ENCODE measurements at regions not wholly inside any gene's neighbourhood (a gene's known extent, or its start where the extent isn't known, plus 50 kb on each side); places are given as distances from the start of the nearest gene placed in this dataset.

- no peak overlapping the region for H3K9ac ChIP-seq (replicated peaks in 1 of 4; ENCODE audit: extremely low read depth in 1 of 4, low read depth in 3 of 4, low read length in 3 of 4)
- no peak overlapping the region; the same call in 1 of the 2 replicates for H3K18ac ChIP-seq (ENCODE audit: extremely low read depth, low read length)
- no peak overlapping the region for H4K5ac ChIP-seq (ENCODE audit: insufficient read length, low read depth, low read length)
- no peaks in the 10 kb centered on the region for H3K36me3 ChIP-seq (ENCODE audit: control insufficient read depth in 2 of 4, insufficient read depth in 4 of 4, low read length in 3 of 4)
- H3K4me1 ChIP-seq (replicated peaks in 1 of 4; ENCODE audit: control insufficient read depth in 3 of 4, insufficient read depth in 4 of 4, low read length in 3 of 4): peaks cover 0 to 4% (median 0%) of the 10 kb centered on the region in 4 experiments; a peak in 2 of 7 replicates
- 92% methylated on average over 3 of the region's 3 CpGs; no CpG with 5 or more reads in 1 of the 2 experiments for WGBS, 2 experiments (ENCODE audit: extremely low coverage in 1 of 2, insufficient coverage in 1 of 2, insufficient read length in 1 of 2, insufficient replicate concordance in 2 of 2, low coverage in 1 of 2, low lambda C conversion rate in 2 of 2, missing lambda C conversion rate in 1 of 2)
- no peak overlapping the region for H3K4ac ChIP-seq (replicated peaks; ENCODE audit: insufficient read length, low read depth, low read length)
- no peaks in the 10 kb centered on the region for H3K79me2 ChIP-seq (ENCODE audit: control insufficient read depth in 1 of 2, insufficient read depth in 2 of 2, low read length in 2 of 2)
- H2AFZ ChIP-seq (ENCODE audit: low read length): 0 out of 2 replicates have a peak overlapping the region, but pooled peaks have one; percentile 79
- no peak overlapping the region for H2BK15ac ChIP-seq (ENCODE audit: low read length)
- no peak overlapping the region for H2BK12ac ChIP-seq (ENCODE audit: low read depth, low read length)
- TF ChIP-seq ASH2L (IDR thresholded peaks at IDR 0.05; ENCODE audit: low read length) (no peak), POLR2A (IDR thresholded peaks at IDR 0.05; ENCODE audit: control extremely low read depth in 1 of 2, low read depth in 2 of 2, low read length in 2 of 2) (no peak), CTCF (IDR thresholded peaks at IDR 0.05; ENCODE audit: control extremely low read depth in 1 of 3, insufficient read depth in 1 of 3, low read depth in 1 of 3, low read length in 3 of 3) (peak; percentile 1 to 50 (median 32)), RAD21 (IDR thresholded peaks at IDR 0.05 in 1 of 2, conservative IDR thresholded peaks at IDR 0.05 in 1 of 2; ENCODE audit: low read depth in 2 of 2, low read length in 2 of 2) (peak; percentile 44 to 55)
- no peak overlapping the region for H2BK20ac ChIP-seq (ENCODE audit: low read length)
- no peak overlapping the region for H3K23ac ChIP-seq (ENCODE audit: insufficient read length)
- no peaks in the 10 kb centered on the region for H4K20me1 ChIP-seq (replicated peaks in 1 of 2; ENCODE audit: control insufficient read depth in 1 of 2, insufficient read depth in 2 of 2, low read length in 2 of 2)
- H2BK5ac ChIP-seq (ENCODE audit: low read depth, low read length): no peak overlapping the region; the same call in 1 of the 2 replicates
- no peak overlapping the region for H3K4me2 ChIP-seq (ENCODE audit: insufficient read depth in 1 of 2, low read depth in 2 of 2, low read length in 2 of 2)
- H2AK5ac ChIP-seq (ENCODE audit: low read depth, low read length): no peak overlapping the region
- DNase-seq (ENCODE audit: low read depth in 1 of 2, low spot score in 2 of 2) (no peak), FAIRE-seq (no peak)
- H3K56ac ChIP-seq (replicated peaks; ENCODE audit: insufficient read length, low read depth, low read length): no peak overlapping the region
- no peaks in the 10 kb centered on the region for H3K23me2 ChIP-seq (ENCODE audit: low read depth, low read length)
- H4K8ac ChIP-seq (ENCODE audit: extremely low read depth, insufficient read depth, low read length): no peak overlapping the region
- no peak overlapping the region for H3K27ac ChIP-seq (ENCODE audit: low read depth, low read length)
- POLR2A ChIA-PET (ENCODE audit: partially characterized antibody): no interaction called here
- no peak overlapping the region for H3K4me3 ChIP-seq (ENCODE audit: extremely low read depth in 1 of 4, insufficient read depth in 2 of 4, low read depth in 3 of 4, low read length in 4 of 4)
- no peak overlapping the region for H4K91ac ChIP-seq (replicated peaks; ENCODE audit: insufficient read length, low read length)
- H3K14ac ChIP-seq (ENCODE audit: insufficient read length): no peak overlapping the region
- CTCF ChIA-PET (ENCODE audit: partially characterized antibody): interaction anchor here (0.6 to 1.3 kb wide), 2 partner anchors 44 to 561 kb away, joined by 3 to 5 read pairs; no protein-coding TSS in a partner anchor
- H3K27me3 ChIP-seq (replicated peaks in 1 of 4; ENCODE audit: control insufficient read depth in 3 of 4, extremely low read depth in 1 of 4, insufficient read depth in 3 of 4, low read length in 3 of 4): no peaks in the 10 kb centered on the region
- no peaks in the 10 kb centered on the region for H3K79me1 ChIP-seq (ENCODE audit: low read depth, low read length)
- H2BK120ac ChIP-seq (replicated peaks; ENCODE audit: low read depth, low read length): no peak overlapping the region
- H3K9me3 ChIP-seq (ENCODE audit: insufficient read depth in 2 of 2, low read depth in 1 of 2, low read length in 1 of 2): no peaks in the 10 kb centered on the region
These were observed 745.5 kb downstream of the TMTC2 start for GRCh38 chr12:83432176-83432719.

Data from H1 (cell line).